Activated gamma-delta T cell treated with Interleukin-2 at 50 U/mL for 16 hours (primary cell): ENCODE measurements at regions not wholly inside any gene's neighbourhood (a gene's known extent, or its start where the extent isn't known, plus 50 kb on each side); places are given as distances from the start of the nearest gene placed in this dataset.

ENCODE experiments used
- DNase-seq: peaks from one replicate; pipeline ENCODE4 v3.0.0-alpha.2; 2020

GRCh38 chr1:181392613-181393220 is 90.6 kb upstream of the CACNA1E start:
- no peak for DNase-seq

- no peak for DNase-seq
Measured at GRCh38 chr1:181394766-181395165, 88.6 kb upstream of the CACNA1E start.

GRCh38 chr1:181396171-181396670 is 87.1 kb upstream of the CACNA1E start:
- DNase-seq, result peak; percentile 46

GRCh38 chr1:181396811-181397210 is 86.5 kb upstream of the CACNA1E start:
- DNase-seq, result no peak

- peak; percentile 19 for DNase-seq
Measured at GRCh38 chr1:181397845-181398244, 85.5 kb upstream of the CACNA1E start.

GRCh38 chr1:181398544-181398943 is 84.8 kb upstream of the CACNA1E start:
- no peak for DNase-seq

- DNase-seq, result no peak
Measured at GRCh38 chr1:181405584-181405983, 77.7 kb upstream of the CACNA1E start.

GRCh38 chr1:181406989-181407388 is 76.3 kb upstream of the CACNA1E start:
- no peak for DNase-seq

GRCh38 chr1:181409981-181410380 is 73.3 kb upstream of the CACNA1E start:
- no peak for DNase-seq

GRCh38 chr1:181412746-181413145 is 70.6 kb upstream of the CACNA1E start:
- no peak for DNase-seq

GRCh38 chr1:181413195-181413815 is 70.0 kb upstream of the CACNA1E start:
- no peak for DNase-seq

- DNase-seq, result no peak
Measured at GRCh38 chr1:181413836-181414235, 69.5 kb upstream of the CACNA1E start.

- DNase-seq, result no peak
Measured at GRCh38 chr1:181416268-181416860, 67.0 kb upstream of the CACNA1E start.

- no peak for DNase-seq
Measured at GRCh38 chr1:181417915-181418314, 65.4 kb upstream of the CACNA1E start.

- peak; percentile 20 for DNase-seq
Measured at GRCh38 chr1:181423301-181423918, 59.9 kb upstream of the CACNA1E start.

- DNase-seq, result peak; percentile 76
Measured at GRCh38 chr1:181424786-181425403, 58.4 kb upstream of the CACNA1E start.

GRCh38 chr1:181425566-181425965 is 57.8 kb upstream of the CACNA1E start:
- no peak for DNase-seq

- DNase-seq, result no peak
Measured at GRCh38 chr1:181429462-181429861, 53.9 kb upstream of the CACNA1E start.

GRCh38 chr1:181430015-181430885 is 53.1 kb upstream of the CACNA1E start:
- no peak for DNase-seq
